Spleen (tissue), 11 donors: ENCODE measurements at regions not wholly inside any gene's neighbourhood (a gene's known extent, or its start where the extent isn't known, plus 50 kb on each side); places are given as distances from the start of the nearest gene placed in this dataset.

Experiments
- DNase-seq: peaks from one replicate; pipeline ENCODE4 v3.0.0-alpha.2; 2020
- H3K27ac ChIP-seq, 8 donors: fragments of 200-600 bp; sonication (generic) in 7 of 8; 1 replicate in 4 of 8; 2 replicates in 4 of 8; pipeline versions ENCODE4 v1.5.0 to v1.8.0; 2016 to 2021; ENCODE audit warnings: inconsistent platforms in 4 of 8, mild to moderate bottlenecking in 4 of 8, moderate library complexity in 1 of 8
- H3K27me3 ChIP-seq, 7 donors: fragments of 200-600 bp; sonication (generic) in 6 of 7; replicated peaks in 1 of 7; 1 replicate in 4 of 7; 2 replicates in 3 of 7; pipeline versions ENCODE4 v1.5.0 to v1.8.0; 2016 to 2021; ENCODE audit warnings: inconsistent platforms in 3 of 7, mild to moderate bottlenecking in 1 of 7
- H3K36me3 ChIP-seq, 6 donors: fragments of 200-600 bp; sonication (generic) in 5 of 6; 1 replicate in 4 of 6; 2 replicates in 2 of 6; pipeline versions ENCODE4 v1.5.0 to v1.8.0; 2016 to 2021; ENCODE audit warnings: inconsistent platforms in 2 of 6
- H3K4me1 ChIP-seq, 6 donors: fragments of 200-600 bp; sonication (generic) in 5 of 6; 1 replicate in 3 of 6; 2 replicates in 3 of 6; pipeline versions ENCODE4 v1.5.0 to v1.8.0; 2016 to 2021; ENCODE audit warnings: inconsistent platforms in 3 of 6
- H3K4me3 ChIP-seq, 8 donors: fragments of 200-600 bp; sonication (generic) in 7 of 8; 1 replicate in 4 of 8; 2 replicates in 4 of 8; pipeline versions ENCODE4 v1.5.0 to v1.8.0; 2016 to 2021; ENCODE audit warnings: inconsistent platforms in 4 of 8, mild to moderate bottlenecking in 4 of 8, moderate library complexity in 2 of 8
- H3K9me3 ChIP-seq, 8 donors: fragments of 200-600 bp; sonication (generic) in 7 of 8; 1 replicate in 4 of 8; 2 replicates in 4 of 8; pipeline versions ENCODE4 v1.5.0 to v1.8.0; 2016 to 2021; ENCODE audit warnings: inconsistent platforms in 4 of 8
- CTCF ChIP-seq, 11 experiments: fragments of 200-600 bp in 7 of 11; fragments of 450-650 bp in 4 of 11; sonication (generic) in 4 of 11; IDR thresholded peaks in 8 of 11; conservative IDR thresholded peaks in 3 of 11; 1 replicate in 7 of 11; 2 replicates in 4 of 11; pipeline versions ENCODE4 v1.4.0 to v1.8.0; 2016 to 2021; ENCODE audit warnings: antibody characterized with exemption in 11 of 11, inconsistent platforms in 4 of 11, mild to moderate bottlenecking in 1 of 11
- POLR2A ChIP-seq, 3 donors: fragments of 450-650 bp; IDR thresholded peaks; one replicate each; pipeline ENCODE4 v1.5.1; 2017; ENCODE audit warnings: antibody characterized with exemption in 3 of 3, mild to moderate bottlenecking in 1 of 3
- POLR2AphosphoS5 ChIP-seq, 3 donors: sonication (generic); formaldehyde crosslinking; IDR thresholded peaks; one replicate each; pipeline ENCODE4 v1.5.1; 2017; ENCODE audit warnings: antibody characterized with exemption in 3 of 3
- WGBS, 5 donors: extraction: QIAGEN DNeasy Blood & Tissue Kit in 3 of 5; methylation state at CpG; one replicate each; pipeline versions ENCODE4 v1.1.5 to v1.1.7; 2013 to 2018; 5-methylcytosine and 5-hydroxymethylcytosine counted together
- intact Hi-C: fragments of 100-400 bp; cut with DNase I; formaldehyde crosslinking; loops from one replicate; pipeline ENCODE4 v1.15.0; 2023; ENCODE audit warnings: low total_unique reads
- donor health status: healthy with polysubstance abuse.
- donor health status: DM: no; HTN: no; CAD: no; lungs with moderate emphysema.
- donor health status: DM: no; HTN: no; CAD: no.
- donor health status: Bipolar disorder and iron deficiency.
- donor health status: healthy.
- donor health status: DM: no; HTN: no; CAD: no.
- donor health status: DM: yes; HTN: yes; CAD: no.

GRCh38 chr4:3675251-3676115 is 90.7 kb upstream of the ADRA2C start:
- no peak overlapping the region for H3K4me3 ChIP-seq
- no peak overlapping the region for H3K27ac ChIP-seq
- TF ChIP-seq POLR2AphosphoS5 (IDR thresholded peaks at IDR 0.05) (no peak), CTCF (IDR thresholded peaks at IDR 0.05 in 8 of 11, conservative IDR thresholded peaks at IDR 0.05 in 3 of 11) (no peak), POLR2A (IDR thresholded peaks at IDR 0.05) (no peak)
- peaks cover 0 to 48% (median 6%) of the 10 kb centered on the region in 7 donors for H3K27me3 ChIP-seq
- DNase-seq = peak; percentile 47
- no peaks in the 10 kb centered on the region for H3K4me1 ChIP-seq
- 70 to 79% (median 79%) methylated on average over 20 to 32 of the region's 32 CpGs for WGBS, 5 donors
- peaks cover 0 to 14% (median 7%) of the 10 kb centered on the region in 8 donors for H3K9me3 ChIP-seq
- intact Hi-C loops = no loop called here
- no peaks in the 10 kb centered on the region for H3K36me3 ChIP-seq

- Histone ChIP-seq H3K4me3 (no peak overlapping the region), H3K36me3 (no peaks in the 10 kb centered on the region), H3K27me3 (peaks cover 0 to 53% (median 6%) of the 10 kb centered on the region in 7 donors), H3K4me1 (no peaks in the 10 kb centered on the region), H3K9me3 (peaks cover 0 to 14% (median 7%) of the 10 kb centered on the region in 8 donors), H3K27ac (no peak overlapping the region)
- DNase-seq = peak; percentile 49
- WGBS, 5 donors = 43 to 56% (median 53%) methylated on average over 7 of the region's 7 CpGs
- no peak for TF ChIP-seq POLR2A (IDR thresholded peaks at IDR 0.05)
- TF ChIP-seq POLR2AphosphoS5 (IDR thresholded peaks at IDR 0.05) = peak; percentile 12 to 37 (median 34)
- TF ChIP-seq CTCF (IDR thresholded peaks at IDR 0.05 in 8 of 11, conservative IDR thresholded peaks at IDR 0.05 in 3 of 11) = no peak
- intact Hi-C loops = no loop called here
Measured at GRCh38 chr4:3674479-3674851, 91.7 kb upstream of the ADRA2C start.

GRCh38 chr4:3673716-3674478 is 92.3 kb upstream of the ADRA2C start:
- no peak for TF ChIP-seq CTCF (IDR thresholded peaks at IDR 0.05 in 8 of 11, conservative IDR thresholded peaks at IDR 0.05 in 3 of 11)
- no peak for TF ChIP-seq POLR2A (IDR thresholded peaks at IDR 0.05)
- TF ChIP-seq POLR2AphosphoS5 (IDR thresholded peaks at IDR 0.05) = no peak
- no peak overlapping the region for H3K4me3 ChIP-seq
- 81 to 87% (median 86%) methylated on average over 13 of the region's 13 CpGs for WGBS, 5 donors
- no peaks in the 10 kb centered on the region for H3K36me3 ChIP-seq
- DNase-seq = peak; percentile 40
- H3K27ac ChIP-seq = no peak overlapping the region
- peaks cover 0 to 59% (median 6%) of the 10 kb centered on the region in 7 donors for H3K27me3 ChIP-seq
- intact Hi-C loops = no loop called here
- H3K4me1 ChIP-seq = no peaks in the 10 kb centered on the region
- peaks cover 0 to 14% (median 7%) of the 10 kb centered on the region in 8 donors for H3K9me3 ChIP-seq

GRCh38 chr4:3673176-3673575 is 93.0 kb upstream of the ADRA2C start:
- peak; percentile 22 for DNase-seq
- WGBS, 5 donors = 63 to 83% (median 79%) methylated on average over 2 to 4 of the region's 4 CpGs
- H3K4me3 ChIP-seq = no peak overlapping the region
- H3K27ac ChIP-seq = no peak overlapping the region
- TF ChIP-seq CTCF (IDR thresholded peaks at IDR 0.05 in 8 of 11, conservative IDR thresholded peaks at IDR 0.05 in 3 of 11) (no peak), POLR2AphosphoS5 (IDR thresholded peaks at IDR 0.05) (no peak), POLR2A (IDR thresholded peaks at IDR 0.05) (no peak)
- intact Hi-C loops = no loop called here
- no peaks in the 10 kb centered on the region for H3K4me1 ChIP-seq
- no peaks in the 10 kb centered on the region for H3K36me3 ChIP-seq
- peaks cover 0 to 60% (median 6%) of the 10 kb centered on the region in 7 donors for H3K27me3 ChIP-seq
- H3K9me3 ChIP-seq = peaks cover 0 to 14% (median 7%) of the 10 kb centered on the region in 8 donors
